ENCODE measurements at regions not wholly inside any gene's neighbourhood (a gene's known extent, or its start where the extent isn't known, plus 50 kb on each side); places are given as distances from the start of the nearest gene placed in this dataset.

GRCh38 chr2:16253291-16253690 lies 312.9 kb downstream of the MYCN start:
- Histone ChIP-seq H3K27ac (no peak overlapping the region), H3K36me3 (replicated peaks) (no peaks in the 10 kb centered on the region), H3K4me3 (ENCODE audit: low read depth, low read length) (no peak overlapping the region), H3K27me3 (replicated peaks) (no peaks in the 10 kb centered on the region)
- DNase-seq: no peak
- TF ChIP-seq, protein P1, sequence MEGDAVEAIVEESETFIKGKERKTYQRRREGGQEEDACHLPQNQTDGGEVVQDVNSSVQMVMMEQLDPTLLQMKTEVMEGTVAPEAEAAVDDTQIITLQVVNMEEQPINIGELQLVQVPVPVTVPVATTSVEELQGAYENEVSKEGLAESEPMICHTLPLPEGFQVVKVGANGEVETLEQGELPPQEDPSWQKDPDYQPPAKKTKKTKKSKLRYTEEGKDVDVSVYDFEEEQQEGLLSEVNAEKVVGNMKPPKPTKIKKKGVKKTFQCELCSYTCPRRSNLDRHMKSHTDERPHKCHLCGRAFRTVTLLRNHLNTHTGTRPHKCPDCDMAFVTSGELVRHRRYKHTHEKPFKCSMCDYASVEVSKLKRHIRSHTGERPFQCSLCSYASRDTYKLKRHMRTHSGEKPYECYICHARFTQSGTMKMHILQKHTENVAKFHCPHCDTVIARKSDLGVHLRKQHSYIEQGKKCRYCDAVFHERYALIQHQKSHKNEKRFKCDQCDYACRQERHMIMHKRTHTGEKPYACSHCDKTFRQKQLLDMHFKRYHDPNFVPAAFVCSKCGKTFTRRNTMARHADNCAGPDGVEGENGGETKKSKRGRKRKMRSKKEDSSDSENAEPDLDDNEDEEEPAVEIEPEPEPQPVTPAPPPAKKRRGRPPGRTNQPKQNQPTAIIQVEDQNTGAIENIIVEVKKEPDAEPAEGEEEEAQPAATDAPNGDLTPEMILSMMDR (IDR thresholded peaks at IDR 0.05; ENCODE audit: low read depth, low read length, missing control alignments): no peak
- in situ Hi-C loops (cut with HindIII; ENCODE audit: low pct_ligation_motif_present, low sequenced_read_pairs): no loop called here

GRCh38 chr2:16252891-16253290 lies 312.5 kb downstream of the MYCN start:
- Histone ChIP-seq H3K36me3 (replicated peaks) (no peaks in the 10 kb centered on the region), H3K4me3 (ENCODE audit: low read depth, low read length) (no peak overlapping the region), H3K27ac (no peak overlapping the region), H3K27me3 (replicated peaks) (no peaks in the 10 kb centered on the region)
- DNase-seq: no peak
- TF ChIP-seq, protein P1 (IDR thresholded peaks at IDR 0.05; ENCODE audit: low read depth, low read length, missing control alignments): no peak
- in situ Hi-C loops (cut with HindIII; ENCODE audit: low pct_ligation_motif_present, low sequenced_read_pairs): no loop called here

- Histone ChIP-seq H3K27me3 (replicated peaks) (no peaks in the 10 kb centered on the region), H3K4me3 (ENCODE audit: low read depth, low read length) (no peak overlapping the region), H3K27ac (no peak overlapping the region), H3K36me3 (replicated peaks) (no peaks in the 10 kb centered on the region)
- TF ChIP-seq, protein P1 (IDR thresholded peaks at IDR 0.05; ENCODE audit: low read depth, low read length, missing control alignments): no peak
- in situ Hi-C loops (cut with HindIII; ENCODE audit: low pct_ligation_motif_present, low sequenced_read_pairs): no loop called here
- DNase-seq: no peak
Observed at GRCh38 chr2:16252251-16252650, 311.9 kb downstream of the MYCN start.

DNA sequence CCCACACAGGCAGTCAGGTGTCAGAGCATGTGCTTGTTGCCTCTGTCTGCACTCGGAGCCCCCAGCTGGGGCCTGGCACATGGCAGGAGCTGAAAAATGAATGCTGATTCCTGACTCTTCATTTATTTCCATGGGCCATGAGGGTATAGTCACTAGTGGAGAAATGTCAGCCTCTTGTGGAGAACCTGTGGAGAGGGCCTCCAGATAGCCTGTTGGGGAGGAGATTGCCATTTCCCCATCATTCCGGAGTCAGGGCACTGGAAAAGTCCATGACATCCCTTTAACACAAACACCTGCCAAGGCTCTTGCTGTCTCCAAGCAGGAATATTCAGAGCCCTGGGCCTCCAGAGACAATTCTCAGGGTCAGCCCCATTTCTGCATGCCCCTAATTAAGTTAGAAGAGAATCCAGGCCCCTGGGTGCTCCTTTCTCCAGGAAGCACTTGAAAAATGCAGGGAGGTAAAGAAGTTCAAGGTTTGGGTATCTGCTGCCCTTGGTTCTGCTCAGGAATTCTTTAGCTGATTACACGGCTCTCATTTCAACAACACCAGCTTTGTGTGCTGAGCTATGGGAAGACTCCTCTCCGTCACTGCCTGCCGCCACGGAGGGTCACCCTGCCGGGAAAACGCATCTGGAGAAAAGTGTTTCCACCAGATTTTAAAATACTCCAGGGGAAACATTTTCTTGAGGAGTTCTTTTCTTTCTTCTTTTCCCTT lies 311.3 kb downstream of the MYCN start:
- Histone ChIP-seq H3K4me3 (ENCODE audit: low read depth, low read length) (no peak overlapping the region), H3K27me3 (replicated peaks) (no peaks in the 10 kb centered on the region), H3K27ac (no peak overlapping the region), H3K36me3 (replicated peaks) (no peaks in the 10 kb centered on the region)
- TF ChIP-seq, protein P1 (IDR thresholded peaks at IDR 0.05; ENCODE audit: low read depth, low read length, missing control alignments): no peak
- no peak for DNase-seq
- in situ Hi-C loops (cut with HindIII; ENCODE audit: low pct_ligation_motif_present, low sequenced_read_pairs): no loop called here

DNA sequence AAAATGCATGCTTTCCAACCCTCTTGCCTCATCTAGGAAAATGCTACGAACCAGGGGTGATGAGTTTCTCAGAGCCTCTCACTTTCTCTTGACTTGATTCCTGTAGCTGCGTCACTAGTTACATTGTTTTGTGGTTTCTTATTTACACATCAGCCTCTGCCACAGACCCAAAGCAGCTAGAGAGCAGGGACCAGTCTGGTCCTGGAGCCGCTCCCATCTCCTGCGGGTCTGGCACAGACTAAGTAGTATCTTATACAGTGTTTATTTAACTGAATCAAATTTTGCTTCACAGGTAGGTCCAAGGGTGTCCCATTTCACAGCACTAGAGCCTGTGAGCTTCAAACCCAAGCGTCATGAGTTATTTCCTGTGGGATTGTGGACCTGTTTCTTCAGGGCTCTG lies 310.5 kb downstream of the MYCN start:
- H3K27ac ChIP-seq: no peak overlapping the region
- no peak overlapping the region for H3K4me3 ChIP-seq (ENCODE audit: low read depth, low read length)
- no peaks in the 10 kb centered on the region for H3K36me3 ChIP-seq (replicated peaks)
- TF ChIP-seq, protein P1 (IDR thresholded peaks at IDR 0.05; ENCODE audit: low read depth, low read length, missing control alignments): no peak
- in situ Hi-C loops (cut with HindIII; ENCODE audit: low pct_ligation_motif_present, low sequenced_read_pairs): no loop called here
- H3K27me3 ChIP-seq (replicated peaks): no peaks in the 10 kb centered on the region
- DNase-seq: no peak

- H3K4me3 ChIP-seq (ENCODE audit: low read depth, low read length): no peak overlapping the region
- TF ChIP-seq, protein P1 (IDR thresholded peaks at IDR 0.05; ENCODE audit: low read depth, low read length, missing control alignments): no peak
- in situ Hi-C loops (cut with HindIII; ENCODE audit: low pct_ligation_motif_present, low sequenced_read_pairs): no loop called here
- no peaks in the 10 kb centered on the region for H3K27me3 ChIP-seq (replicated peaks)
- H3K27ac ChIP-seq: no peak overlapping the region
- H3K36me3 ChIP-seq (replicated peaks): no peaks in the 10 kb centered on the region
- no peak for DNase-seq
Observed at GRCh38 chr2:16250466-16250865, 310.1 kb downstream of the MYCN start.

Measured in brain microvascular endothelial cell (primary cell).